Left lung (tissue), 4 donors: ENCODE measurements at regions not wholly inside any gene's neighbourhood (a gene's known extent, or its start where the extent isn't known, plus 50 kb on each side); places are given as distances from the start of the nearest gene placed in this dataset.
A peak's percentile ranks its signal among the peaks of the same experiment; 100 is the strongest.

ENCODE experiments used
- ATAC-seq: fragments of 200-7000 bp; cut with Tn5 transposase; one replicate; pipeline ENCODE4 v1.9.1; 2020; ENCODE audit warnings: moderate library complexity
- DNase-seq, 4 donors: peaks; one replicate each; pipeline ENCODE4 v3.0.0-alpha.2; 2013 to 2020
- H3K27ac ChIP-seq, 2 donors: fragments of 200-600 bp; sonication (generic) in 1 of 2; one replicate each; pipeline versions ENCODE4 v1.5.0 to v1.8.0; 2020 to 2021
- H3K27me3 ChIP-seq, 2 donors: fragments of 200-600 bp; sonication (generic) in 1 of 2; one replicate each; pipeline versions ENCODE4 v1.5.0 to v1.8.0; 2020 to 2021
- H3K36me3 ChIP-seq, 2 donors: fragments of 200-600 bp; sonication (generic) in 1 of 2; one replicate each; pipeline versions ENCODE4 v1.5.0 to v1.8.0; 2020 to 2021
- H3K4me1 ChIP-seq, 2 donors: fragments of 200-600 bp; one replicate each; pipeline ENCODE4 v1.8.0; 2021
- H3K4me3 ChIP-seq, 2 donors: fragments of 200-600 bp; sonication (generic) in 1 of 2; one replicate each; pipeline versions ENCODE4 v1.5.0 to v1.8.0; 2020 to 2021; ENCODE audit warnings: mild to moderate bottlenecking in 1 of 2
- H3K9me3 ChIP-seq, 2 donors: fragments of 200-600 bp; sonication (generic) in 1 of 2; one replicate each; pipeline versions ENCODE4 v1.5.0 to v1.8.0; 2020 to 2021
- CTCF ChIP-seq, 2 donors: fragments of 200-600 bp; sonication (generic) in 1 of 2; IDR thresholded peaks; one replicate each; pipeline versions ENCODE4 v1.5.0 to v1.8.0; 2021; ENCODE audit warnings: antibody characterized with exemption in 2 of 2
- intact Hi-C, 2 donors: fragments of 100-400 bp; cut with DNase I; formaldehyde crosslinking; loops; one replicate each; pipeline versions ENCODE4 v1.11.2 to v1.14.2; 2022
- donor health status: DM: no; HTN: yes; CAD: no.
- donor health status: DM: no; HTN: no; CAD: no.

GRCh38 chr13:21971662-21972621 lies 301.1 kb downstream of the FGF9 start:
- Histone ChIP-seq H3K36me3 (no peaks in the 10 kb centered on the region), H3K4me1 (no peaks in the 10 kb centered on the region), H3K27me3 (no peaks in the 10 kb centered on the region), H3K27ac (no peak overlapping the region), H3K9me3 (no peaks in the 10 kb centered on the region), H3K4me3 (no peak overlapping the region)
- intact Hi-C loops = no loop called here
- peak; percentile 43 for ATAC-seq
- peak in 2 of 4 donors; percentile 86 to 89 for DNase-seq
- no peak for TF ChIP-seq CTCF (IDR thresholded peaks at IDR 0.05)

- H3K4me1 ChIP-seq = no peaks in the 10 kb centered on the region
- DNase-seq = no peak
- no peak for ATAC-seq
- H3K4me3 ChIP-seq = no peak overlapping the region
- H3K36me3 ChIP-seq = no peaks in the 10 kb centered on the region
- no peak for TF ChIP-seq CTCF (IDR thresholded peaks at IDR 0.05)
- no peaks in the 10 kb centered on the region for H3K27me3 ChIP-seq
- intact Hi-C loops = no loop called here
- no peak overlapping the region for H3K27ac ChIP-seq
- no peaks in the 10 kb centered on the region for H3K9me3 ChIP-seq
These were observed 302.7 kb downstream of the FGF9 start for GRCh38 chr13:21973437-21974125.

- H3K9me3 ChIP-seq = no peaks in the 10 kb centered on the region
- no peaks in the 10 kb centered on the region for H3K36me3 ChIP-seq
- intact Hi-C loops = no loop called here
- H3K4me1 ChIP-seq = no peaks in the 10 kb centered on the region
- no peak for TF ChIP-seq CTCF (IDR thresholded peaks at IDR 0.05)
- no peak overlapping the region for H3K4me3 ChIP-seq
- no peak for ATAC-seq
- DNase-seq = no peak
- no peak overlapping the region for H3K27ac ChIP-seq
- no peaks in the 10 kb centered on the region for H3K27me3 ChIP-seq
These were observed 303.9 kb downstream of the FGF9 start for GRCh38 chr13:21974741-21975140.

GRCh38 chr13:21976159-21976558 lies 305.3 kb downstream of the FGF9 start:
- TF ChIP-seq CTCF (IDR thresholded peaks at IDR 0.05) = no peak
- ATAC-seq = no peak

GRCh38 chr13:21979161-21979806 lies 308.4 kb downstream of the FGF9 start:
- intact Hi-C loops = no loop called here
- no peak for ATAC-seq
- no peak overlapping the region for H3K27ac ChIP-seq
- no peaks in the 10 kb centered on the region for H3K4me1 ChIP-seq
- H3K27me3 ChIP-seq = no peaks in the 10 kb centered on the region
- DNase-seq = peak in 1 of 4 donors; percentile 24
- no peaks in the 10 kb centered on the region for H3K9me3 ChIP-seq
- no peak for TF ChIP-seq CTCF (IDR thresholded peaks at IDR 0.05)
- no peak overlapping the region for H3K4me3 ChIP-seq
- H3K36me3 ChIP-seq = no peaks in the 10 kb centered on the region

More at GRCh38 chr13:21976159-21976558, 305.3 kb downstream of the FGF9 start:
- intact Hi-C loops = no loop called here
- no peak overlapping the region for H3K27ac ChIP-seq
- H3K4me1 ChIP-seq = no peaks in the 10 kb centered on the region
- no peak overlapping the region for H3K4me3 ChIP-seq
- H3K9me3 ChIP-seq = no peaks in the 10 kb centered on the region
- H3K36me3 ChIP-seq = no peaks in the 10 kb centered on the region
- no peak for DNase-seq
- no peaks in the 10 kb centered on the region for H3K27me3 ChIP-seq
